ENCODE measurements at regions not wholly inside any gene's neighbourhood (a gene's known extent, or its start where the extent isn't known, plus 50 kb on each side); places are given as distances from the start of the nearest gene placed in this dataset.

- TF ChIP-seq CTCF (IDR thresholded peaks at IDR 0.05), result no peak
- TF ChIP-seq POLR2AphosphoS5 (IDR thresholded peaks at IDR 0.05; ENCODE audit: insufficient read depth in 1 of 2, low read depth in 1 of 2), result no peak
These were observed 1233.1 kb upstream of the ALCAM start for GRCh38 chr3:104133630-104134029.
